Liver (tissue), 3 donors: ENCODE measurements at regions not wholly inside any gene's neighbourhood (a gene's known extent, or its start where the extent isn't known, plus 50 kb on each side); places are given as distances from the start of the nearest gene placed in this dataset.

Experiments used
- FOXA1 ChIP-seq: IDR thresholded peaks from 2 replicates; pipeline ENCODE4 v1.6.1; 2016; ENCODE audit warnings: antibody characterized with exemption
- RAD21 ChIP-seq, 2 donors: IDR thresholded peaks; 2 replicates each; pipeline ENCODE4 v1.6.1; 2016; ENCODE audit warnings: antibody characterized with exemption in 2 of 2, mild to moderate bottlenecking in 2 of 2
- SP1 ChIP-seq: IDR thresholded peaks from 2 replicates; pipeline ENCODE4 v1.6.1; 2018; ENCODE audit warnings: antibody characterized with exemption, mild to moderate bottlenecking
- TAF1 ChIP-seq: conservative IDR thresholded peaks from 2 replicates; pipeline ENCODE4 v1.6.1; 2016; ENCODE audit warnings: antibody characterized with exemption, mild to moderate bottlenecking
- YY1 ChIP-seq: IDR thresholded peaks from 2 replicates; pipeline ENCODE4 v1.6.1; 2016; ENCODE audit warnings: antibody characterized with exemption, mild to moderate bottlenecking
- TF ChIP-seq, protein P1 (sequence below): IDR thresholded peaks from 2 replicates; pipeline ENCODE4 v1.6.1; 2016; ENCODE audit warnings: antibody characterized with exemption, mild to moderate bottlenecking
- TF ChIP-seq, protein P2 (sequence below): fragments of 150-350 bp; IDR thresholded peaks from 2 replicates; pipeline ENCODE4 v1.5.1; 2017; ENCODE audit warnings: improper control_type of control experiment, low read depth, low read length; ENCODE audit not compliant: missing input control
- TF ChIP-seq, protein P3 (sequence below): IDR thresholded peaks from 2 replicates; pipeline ENCODE4 v1.6.1; 2016; ENCODE audit warnings: antibody characterized with exemption
- TF ChIP-seq, protein P4 (sequence below): IDR thresholded peaks from 2 replicates; pipeline ENCODE4 v1.6.1; 2016; ENCODE audit warnings: antibody characterized with exemption
- donor health status: healthy.
- donor health status: healthy.

DNA sequence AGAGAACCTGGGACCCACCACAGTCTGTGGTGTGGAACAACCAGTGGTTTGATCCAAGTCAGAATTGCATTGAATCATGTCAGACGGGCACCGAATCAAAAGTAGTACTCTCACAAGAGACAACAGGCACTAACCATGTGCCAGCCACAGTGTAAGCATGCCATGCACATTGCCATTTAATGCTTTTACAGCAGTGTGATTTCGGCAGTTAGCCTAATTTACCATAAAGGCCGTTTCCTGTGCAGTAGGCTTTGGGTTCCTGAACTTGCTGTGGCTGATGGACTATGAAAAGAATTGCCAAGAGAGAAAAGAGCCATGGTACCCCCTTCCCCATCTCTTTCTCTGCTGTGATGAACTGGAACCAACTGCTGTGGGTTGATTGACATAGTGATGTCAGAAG, 540.6 kb downstream of the EBF1 start:
- TF ChIP-seq, protein P1, sequence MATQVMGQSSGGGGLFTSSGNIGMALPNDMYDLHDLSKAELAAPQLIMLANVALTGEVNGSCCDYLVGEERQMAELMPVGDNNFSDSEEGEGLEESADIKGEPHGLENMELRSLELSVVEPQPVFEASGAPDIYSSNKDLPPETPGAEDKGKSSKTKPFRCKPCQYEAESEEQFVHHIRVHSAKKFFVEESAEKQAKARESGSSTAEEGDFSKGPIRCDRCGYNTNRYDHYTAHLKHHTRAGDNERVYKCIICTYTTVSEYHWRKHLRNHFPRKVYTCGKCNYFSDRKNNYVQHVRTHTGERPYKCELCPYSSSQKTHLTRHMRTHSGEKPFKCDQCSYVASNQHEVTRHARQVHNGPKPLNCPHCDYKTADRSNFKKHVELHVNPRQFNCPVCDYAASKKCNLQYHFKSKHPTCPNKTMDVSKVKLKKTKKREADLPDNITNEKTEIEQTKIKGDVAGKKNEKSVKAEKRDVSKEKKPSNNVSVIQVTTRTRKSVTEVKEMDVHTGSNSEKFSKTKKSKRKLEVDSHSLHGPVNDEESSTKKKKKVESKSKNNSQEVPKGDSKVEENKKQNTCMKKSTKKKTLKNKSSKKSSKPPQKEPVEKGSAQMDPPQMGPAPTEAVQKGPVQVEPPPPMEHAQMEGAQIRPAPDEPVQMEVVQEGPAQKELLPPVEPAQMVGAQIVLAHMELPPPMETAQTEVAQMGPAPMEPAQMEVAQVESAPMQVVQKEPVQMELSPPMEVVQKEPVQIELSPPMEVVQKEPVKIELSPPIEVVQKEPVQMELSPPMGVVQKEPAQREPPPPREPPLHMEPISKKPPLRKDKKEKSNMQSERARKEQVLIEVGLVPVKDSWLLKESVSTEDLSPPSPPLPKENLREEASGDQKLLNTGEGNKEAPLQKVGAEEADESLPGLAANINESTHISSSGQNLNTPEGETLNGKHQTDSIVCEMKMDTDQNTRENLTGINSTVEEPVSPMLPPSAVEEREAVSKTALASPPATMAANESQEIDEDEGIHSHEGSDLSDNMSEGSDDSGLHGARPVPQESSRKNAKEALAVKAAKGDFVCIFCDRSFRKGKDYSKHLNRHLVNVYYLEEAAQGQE: no peak
- TF ChIP-seq, protein P2, sequence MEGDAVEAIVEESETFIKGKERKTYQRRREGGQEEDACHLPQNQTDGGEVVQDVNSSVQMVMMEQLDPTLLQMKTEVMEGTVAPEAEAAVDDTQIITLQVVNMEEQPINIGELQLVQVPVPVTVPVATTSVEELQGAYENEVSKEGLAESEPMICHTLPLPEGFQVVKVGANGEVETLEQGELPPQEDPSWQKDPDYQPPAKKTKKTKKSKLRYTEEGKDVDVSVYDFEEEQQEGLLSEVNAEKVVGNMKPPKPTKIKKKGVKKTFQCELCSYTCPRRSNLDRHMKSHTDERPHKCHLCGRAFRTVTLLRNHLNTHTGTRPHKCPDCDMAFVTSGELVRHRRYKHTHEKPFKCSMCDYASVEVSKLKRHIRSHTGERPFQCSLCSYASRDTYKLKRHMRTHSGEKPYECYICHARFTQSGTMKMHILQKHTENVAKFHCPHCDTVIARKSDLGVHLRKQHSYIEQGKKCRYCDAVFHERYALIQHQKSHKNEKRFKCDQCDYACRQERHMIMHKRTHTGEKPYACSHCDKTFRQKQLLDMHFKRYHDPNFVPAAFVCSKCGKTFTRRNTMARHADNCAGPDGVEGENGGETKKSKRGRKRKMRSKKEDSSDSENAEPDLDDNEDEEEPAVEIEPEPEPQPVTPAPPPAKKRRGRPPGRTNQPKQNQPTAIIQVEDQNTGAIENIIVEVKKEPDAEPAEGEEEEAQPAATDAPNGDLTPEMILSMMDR: no peak
- no peak for TF ChIP-seq TAF1
- TF ChIP-seq SP1: no peak
- TF ChIP-seq YY1: no peak
- TF ChIP-seq, protein P3, sequence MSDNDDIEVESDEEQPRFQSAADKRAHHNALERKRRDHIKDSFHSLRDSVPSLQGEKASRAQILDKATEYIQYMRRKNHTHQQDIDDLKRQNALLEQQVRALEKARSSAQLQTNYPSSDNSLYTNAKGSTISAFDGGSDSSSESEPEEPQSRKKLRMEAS: no peak
- no peak for TF ChIP-seq RAD21 (IDR thresholded peaks at IDR 0.05)
- no peak for TF ChIP-seq FOXA1
- TF ChIP-seq, protein P4, sequence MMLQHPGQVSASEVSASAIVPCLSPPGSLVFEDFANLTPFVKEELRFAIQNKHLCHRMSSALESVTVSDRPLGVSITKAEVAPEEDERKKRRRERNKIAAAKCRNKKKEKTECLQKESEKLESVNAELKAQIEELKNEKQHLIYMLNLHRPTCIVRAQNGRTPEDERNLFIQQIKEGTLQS: no peak
